ENCODE measurements at regions not wholly inside any gene's neighbourhood (a gene's known extent, or its start where the extent isn't known, plus 50 kb on each side); places are given as distances from the start of the nearest gene placed in this dataset.

GRCh38 chr15:96553931-96554330 is 223.4 kb downstream of the NR2F2 start:
- no peak overlapping the region for H3K4me3 ChIP-seq (ENCODE audit: low read depth in 1 of 3, low read length in 3 of 3)
- 83 to 86% (median 84%) methylated on average over 6 of the region's 6 CpGs for WGBS, 3 donors
- no peak overlapping the region for H3K27ac ChIP-seq (ENCODE audit: low read depth in 1 of 3, low read length in 2 of 3)
- H3K4me1 ChIP-seq (ENCODE audit: control insufficient read depth in 3 of 3, insufficient read depth in 2 of 3, low read depth in 1 of 3, low read length in 2 of 3): peaks cover 0 to 2% (median 0%) of the 10 kb centered on the region in 3 donors
- H3K36me3 ChIP-seq (ENCODE audit: control insufficient read depth in 3 of 3, insufficient read depth in 2 of 3, low read depth in 1 of 3, low read length in 3 of 3): no peaks in the 10 kb centered on the region
- DNase-seq (no peak), FAIRE-seq (no peak)
- no peaks in the 10 kb centered on the region for H3K27me3 ChIP-seq (ENCODE audit: control insufficient read depth in 3 of 3, insufficient read depth in 3 of 3, low read length in 3 of 3)
- no peaks in the 10 kb centered on the region for H3K9me3 ChIP-seq (ENCODE audit: control insufficient read depth in 2 of 2, insufficient read depth in 1 of 2, low read depth in 1 of 2, low read length in 1 of 2)

GRCh38 chr15:96554541-96554940 is 224.0 kb downstream of the NR2F2 start:
- Histone ChIP-seq H3K9me3 (ENCODE audit: control insufficient read depth in 2 of 2, insufficient read depth in 1 of 2, low read depth in 1 of 2, low read length in 1 of 2) (no peaks in the 10 kb centered on the region), H3K4me1 (ENCODE audit: control insufficient read depth in 3 of 3, insufficient read depth in 2 of 3, low read depth in 1 of 3, low read length in 2 of 3) (peaks cover 0 to under 1% (median 0%) of the 10 kb centered on the region in 3 donors), H3K27me3 (ENCODE audit: control insufficient read depth in 3 of 3, insufficient read depth in 3 of 3, low read length in 3 of 3) (no peaks in the 10 kb centered on the region), H3K36me3 (ENCODE audit: control insufficient read depth in 3 of 3, insufficient read depth in 2 of 3, low read depth in 1 of 3, low read length in 3 of 3) (no peaks in the 10 kb centered on the region), H3K4me3 (ENCODE audit: low read depth in 1 of 3, low read length in 3 of 3) (no peak overlapping the region), H3K27ac (ENCODE audit: low read depth in 1 of 3, low read length in 2 of 3) (no peak overlapping the region)
- FAIRE-seq (no peak), DNase-seq (no peak)

- DNase-seq (no peak), FAIRE-seq (no peak)
- Histone ChIP-seq H3K9me3 (ENCODE audit: control insufficient read depth in 2 of 2, insufficient read depth in 1 of 2, low read depth in 1 of 2, low read length in 1 of 2) (peaks cover 0 to 14% of the 10 kb centered on the region in 2 donors), H3K36me3 (ENCODE audit: control insufficient read depth in 3 of 3, insufficient read depth in 2 of 3, low read depth in 1 of 3, low read length in 3 of 3) (no peaks in the 10 kb centered on the region), H3K27me3 (ENCODE audit: control insufficient read depth in 3 of 3, insufficient read depth in 3 of 3, low read length in 3 of 3) (no peaks in the 10 kb centered on the region), H3K4me3 (ENCODE audit: low read depth in 1 of 3, low read length in 3 of 3) (no peak overlapping the region), H3K27ac (ENCODE audit: low read depth in 1 of 3, low read length in 2 of 3) (no peak overlapping the region), H3K4me1 (ENCODE audit: control insufficient read depth in 3 of 3, insufficient read depth in 2 of 3, low read depth in 1 of 3, low read length in 2 of 3) (no peaks in the 10 kb centered on the region)
- 83 to 94% (median 93%) methylated on average over 1 of the region's 1 CpG for WGBS, 3 donors
Observed at GRCh38 chr15:96559087-96559486, 228.6 kb downstream of the NR2F2 start.

- FAIRE-seq (no peak), DNase-seq (no peak)
- WGBS, 3 donors: 56 to 78% (median 67%) methylated on average over 4 of the region's 4 CpGs
- Histone ChIP-seq H3K4me3 (ENCODE audit: low read depth in 1 of 3, low read length in 3 of 3) (no peak overlapping the region), H3K36me3 (ENCODE audit: control insufficient read depth in 3 of 3, insufficient read depth in 2 of 3, low read depth in 1 of 3, low read length in 3 of 3) (no peaks in the 10 kb centered on the region), H3K4me1 (ENCODE audit: control insufficient read depth in 3 of 3, insufficient read depth in 2 of 3, low read depth in 1 of 3, low read length in 2 of 3) (no peaks in the 10 kb centered on the region), H3K27me3 (ENCODE audit: control insufficient read depth in 3 of 3, insufficient read depth in 3 of 3, low read length in 3 of 3) (no peaks in the 10 kb centered on the region), H3K9me3 (ENCODE audit: control insufficient read depth in 2 of 2, insufficient read depth in 1 of 2, low read depth in 1 of 2, low read length in 1 of 2) (peaks cover 0 to 19% of the 10 kb centered on the region in 2 donors), H3K27ac (ENCODE audit: low read depth in 1 of 3, low read length in 2 of 3) (no peak overlapping the region)
Observed at GRCh38 chr15:96559631-96560030, 229.1 kb downstream of the NR2F2 start.

GRCh38 chr15:96560246-96560895 is 229.9 kb downstream of the NR2F2 start:
- H3K36me3 ChIP-seq (ENCODE audit: control insufficient read depth in 3 of 3, insufficient read depth in 2 of 3, low read depth in 1 of 3, low read length in 3 of 3): no peaks in the 10 kb centered on the region
- WGBS, 3 donors: 61 to 79% (median 69%) methylated on average over 3 of the region's 3 CpGs
- H3K4me1 ChIP-seq (ENCODE audit: control insufficient read depth in 3 of 3, insufficient read depth in 2 of 3, low read depth in 1 of 3, low read length in 2 of 3): no peaks in the 10 kb centered on the region
- no peaks in the 10 kb centered on the region for H3K27me3 ChIP-seq (ENCODE audit: control insufficient read depth in 3 of 3, insufficient read depth in 3 of 3, low read length in 3 of 3)
- FAIRE-seq: no peak
- H3K4me3 ChIP-seq (ENCODE audit: low read depth in 1 of 3, low read length in 3 of 3): no peak overlapping the region
- H3K9me3 ChIP-seq (ENCODE audit: control insufficient read depth in 2 of 2, insufficient read depth in 1 of 2, low read depth in 1 of 2, low read length in 1 of 2): peaks cover 0 to 22% of the 10 kb centered on the region in 2 donors
- H3K27ac ChIP-seq (ENCODE audit: low read depth in 1 of 3, low read length in 2 of 3): no peak overlapping the region
- no peak for DNase-seq

GRCh38 chr15:96561593-96561992 is 231.1 kb downstream of the NR2F2 start:
- Histone ChIP-seq H3K27ac (ENCODE audit: low read depth in 1 of 3, low read length in 2 of 3) (no peak overlapping the region), H3K4me3 (ENCODE audit: low read depth in 1 of 3, low read length in 3 of 3) (no peak overlapping the region), H3K4me1 (ENCODE audit: control insufficient read depth in 3 of 3, insufficient read depth in 2 of 3, low read depth in 1 of 3, low read length in 2 of 3) (no peaks in the 10 kb centered on the region), H3K9me3 (ENCODE audit: control insufficient read depth in 2 of 2, insufficient read depth in 1 of 2, low read depth in 1 of 2, low read length in 1 of 2) (peaks cover 0 to 26% of the 10 kb centered on the region in 2 donors), H3K27me3 (ENCODE audit: control insufficient read depth in 3 of 3, insufficient read depth in 3 of 3, low read length in 3 of 3) (no peaks in the 10 kb centered on the region), H3K36me3 (ENCODE audit: control insufficient read depth in 3 of 3, insufficient read depth in 2 of 3, low read depth in 1 of 3, low read length in 3 of 3) (no peaks in the 10 kb centered on the region)
- DNase-seq: no peak
- 42 to 76% (median 60%) methylated on average over 2 of the region's 2 CpGs for WGBS, 3 donors
- FAIRE-seq: no peak

DNA sequence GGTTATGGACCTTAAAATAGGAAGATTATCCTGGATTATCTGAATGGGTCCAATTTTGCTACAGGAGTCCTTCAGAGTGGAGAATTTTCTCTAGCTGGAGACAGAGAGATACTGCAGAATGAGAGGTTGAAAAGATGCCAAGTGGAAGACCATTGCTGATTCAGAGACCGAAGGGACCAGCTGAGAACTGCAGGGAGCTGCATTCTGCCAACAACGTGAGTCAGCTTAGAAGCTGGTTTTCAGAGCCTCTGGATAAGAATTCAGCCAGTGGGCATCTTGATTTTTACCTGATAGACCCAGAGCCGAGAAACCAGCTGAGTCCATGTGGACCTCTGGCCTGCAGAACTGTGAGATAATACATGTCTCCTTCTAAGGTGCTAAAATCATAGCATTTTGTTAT is 234.0 kb downstream of the NR2F2 start:
- no peak for FAIRE-seq
- Histone ChIP-seq H3K9me3 (ENCODE audit: control insufficient read depth in 2 of 2, insufficient read depth in 1 of 2, low read depth in 1 of 2, low read length in 1 of 2) (peaks cover 0 to 26% of the 10 kb centered on the region in 2 donors), H3K27me3 (ENCODE audit: control insufficient read depth in 3 of 3, insufficient read depth in 3 of 3, low read length in 3 of 3) (no peaks in the 10 kb centered on the region), H3K27ac (ENCODE audit: low read depth in 1 of 3, low read length in 2 of 3) (no peak overlapping the region), H3K36me3 (ENCODE audit: control insufficient read depth in 3 of 3, insufficient read depth in 2 of 3, low read depth in 1 of 3, low read length in 3 of 3) (no peaks in the 10 kb centered on the region), H3K4me1 (ENCODE audit: control insufficient read depth in 3 of 3, insufficient read depth in 2 of 3, low read depth in 1 of 3, low read length in 2 of 3) (no peaks in the 10 kb centered on the region), H3K4me3 (ENCODE audit: low read depth in 1 of 3, low read length in 3 of 3) (no peak overlapping the region)
- no peak for DNase-seq
- 77 to 86% (median 79%) methylated on average over 3 of the region's 3 CpGs for WGBS, 3 donors

DNA sequence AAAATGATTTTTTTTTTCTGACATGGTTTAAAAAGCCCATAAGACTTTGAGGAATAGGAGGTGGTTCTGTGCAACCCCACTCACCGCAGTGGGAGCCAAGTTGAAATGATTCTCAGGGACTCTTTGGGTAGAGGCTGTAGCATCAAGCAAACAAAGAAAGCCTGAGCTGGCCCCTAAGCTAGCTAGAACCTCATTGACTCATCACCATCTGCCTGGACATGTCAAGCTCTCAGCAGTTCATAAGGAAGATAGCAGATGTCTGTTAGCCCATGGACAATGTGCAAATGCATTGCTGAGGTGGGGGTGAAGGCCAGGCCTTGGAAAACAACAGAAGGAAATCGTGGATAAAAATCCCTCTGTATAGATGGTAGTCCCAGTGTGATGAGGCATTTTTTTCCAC is 234.8 kb downstream of the NR2F2 start:
- no peaks in the 10 kb centered on the region for H3K4me1 ChIP-seq (ENCODE audit: control insufficient read depth in 3 of 3, insufficient read depth in 2 of 3, low read depth in 1 of 3, low read length in 2 of 3)
- H3K27me3 ChIP-seq (ENCODE audit: control insufficient read depth in 3 of 3, insufficient read depth in 3 of 3, low read length in 3 of 3): no peaks in the 10 kb centered on the region
- 82 to 87% (median 84%) methylated on average over 2 of the region's 2 CpGs for WGBS, 3 donors
- peaks cover 0 to 26% of the 10 kb centered on the region in 2 donors for H3K9me3 ChIP-seq (ENCODE audit: control insufficient read depth in 2 of 2, insufficient read depth in 1 of 2, low read depth in 1 of 2, low read length in 1 of 2)
- DNase-seq: no peak
- no peak for FAIRE-seq
- H3K36me3 ChIP-seq (ENCODE audit: control insufficient read depth in 3 of 3, insufficient read depth in 2 of 3, low read depth in 1 of 3, low read length in 3 of 3): no peaks in the 10 kb centered on the region
- H3K27ac ChIP-seq (ENCODE audit: low read depth in 1 of 3, low read length in 2 of 3): no peak overlapping the region
- H3K4me3 ChIP-seq (ENCODE audit: low read depth in 1 of 3, low read length in 3 of 3): no peak overlapping the region

- 77 to 90% (median 87%) methylated on average over 10 of the region's 10 CpGs for WGBS, 3 donors
- H3K36me3 ChIP-seq (ENCODE audit: control insufficient read depth in 3 of 3, insufficient read depth in 2 of 3, low read depth in 1 of 3, low read length in 3 of 3): no peaks in the 10 kb centered on the region
- no peak overlapping the region for H3K27ac ChIP-seq (ENCODE audit: low read depth in 1 of 3, low read length in 2 of 3)
- H3K27me3 ChIP-seq (ENCODE audit: control insufficient read depth in 3 of 3, insufficient read depth in 3 of 3, low read length in 3 of 3): no peaks in the 10 kb centered on the region
- no peak overlapping the region for H3K4me3 ChIP-seq (ENCODE audit: low read depth in 1 of 3, low read length in 3 of 3)
- FAIRE-seq (no peak), DNase-seq (no peak)
- no peaks in the 10 kb centered on the region for H3K9me3 ChIP-seq (ENCODE audit: control insufficient read depth in 2 of 2, insufficient read depth in 1 of 2, low read depth in 1 of 2, low read length in 1 of 2)
- no peaks in the 10 kb centered on the region for H3K4me1 ChIP-seq (ENCODE audit: control insufficient read depth in 3 of 3, insufficient read depth in 2 of 3, low read depth in 1 of 3, low read length in 2 of 3)
Observed at GRCh38 chr15:96574782-96575181, 244.3 kb downstream of the NR2F2 start.

All from small intestine (tissue), 7 donors.